ENCODE measurements at regions not wholly inside any gene's neighbourhood (a gene's known extent, or its start where the extent isn't known, plus 50 kb on each side); places are given as distances from the start of the nearest gene placed in this dataset.
"Not testable (repeated sequence)": the region's sequence is repeated elsewhere in the genome, so short reads cannot be mapped to it uniquely, and the experiment has no call there.

DNA sequence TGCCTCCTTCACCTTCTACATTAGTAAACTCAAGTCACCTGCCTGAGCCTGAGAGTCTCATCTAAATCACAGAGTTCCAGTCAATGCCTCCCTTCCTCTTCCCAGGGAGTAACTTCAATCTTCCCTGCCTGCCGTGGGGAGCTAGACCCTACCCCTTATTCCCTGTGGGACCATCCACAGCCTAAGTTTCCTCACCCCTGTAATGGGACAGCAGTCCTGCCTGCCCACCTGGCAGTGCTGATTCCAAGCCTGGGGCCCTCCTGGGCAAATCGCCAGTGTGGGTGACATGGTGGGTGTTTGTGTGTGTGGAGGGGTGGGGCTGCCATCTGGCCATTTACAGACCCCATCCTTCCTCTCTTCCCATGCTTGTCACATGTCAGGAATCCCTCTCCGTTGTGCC is 258.6 kb downstream of the ANKRD30B start:
- not testable (repeated sequence) for H2AFZ ChIP-seq (ENCODE audit: low read length, unreplicated experiment); H3K27me3 ChIP-seq (ENCODE audit: insufficient read depth, low read length); H3K27ac ChIP-seq (ENCODE audit: low read depth, low read length)

DNA sequence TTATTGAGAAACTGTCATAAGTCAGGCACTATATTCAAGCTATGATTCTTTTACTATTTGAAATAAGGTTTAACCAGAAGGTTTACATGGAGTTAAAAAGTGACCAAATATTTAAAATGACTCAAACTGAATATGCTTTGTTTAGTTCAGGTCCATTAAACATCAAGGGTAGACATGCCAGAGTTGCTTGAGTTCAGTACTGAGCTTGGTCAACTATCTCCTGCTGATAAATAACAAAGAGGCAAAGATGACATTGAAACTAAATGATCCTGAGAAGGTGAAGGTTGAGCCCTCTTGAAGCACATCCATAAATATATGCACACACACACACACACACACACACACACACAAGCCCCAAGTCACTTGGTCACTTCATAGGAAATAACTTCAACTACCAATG is 278.1 kb downstream of the ANKRD30B start:
- H3K27ac ChIP-seq (ENCODE audit: low read depth, low read length); H3K27me3 ChIP-seq (ENCODE audit: insufficient read depth, low read length); H3K4me1 ChIP-seq (ENCODE audit: control insufficient read depth, insufficient read depth, low read length, unreplicated experiment); H3K4me3 ChIP-seq (ENCODE audit: low read depth, low read length); H3K79me2 ChIP-seq (ENCODE audit: control insufficient read depth, insufficient read depth, low read length, unreplicated experiment); H3K36me3 ChIP-seq (ENCODE audit: insufficient read depth, low read length); H2AFZ ChIP-seq (ENCODE audit: low read length, unreplicated experiment): not testable (repeated sequence)

More for the DNA sequence above, 258.6 kb downstream of the ANKRD30B start:
- H3K4me3 ChIP-seq (ENCODE audit: low read depth, low read length); H3K79me2 ChIP-seq (ENCODE audit: control insufficient read depth, insufficient read depth, low read length, unreplicated experiment); H3K36me3 ChIP-seq (ENCODE audit: insufficient read depth, low read length); H3K4me1 ChIP-seq (ENCODE audit: control insufficient read depth, insufficient read depth, low read length, unreplicated experiment): not testable (repeated sequence)

- not testable (repeated sequence) for H3K4me1 ChIP-seq (ENCODE audit: control insufficient read depth, insufficient read depth, low read length, unreplicated experiment); H3K27me3 ChIP-seq (ENCODE audit: insufficient read depth, low read length); H3K27ac ChIP-seq (ENCODE audit: low read depth, low read length); H3K79me2 ChIP-seq (ENCODE audit: control insufficient read depth, insufficient read depth, low read length, unreplicated experiment); H3K4me3 ChIP-seq (ENCODE audit: low read depth, low read length); H3K36me3 ChIP-seq (ENCODE audit: insufficient read depth, low read length); H2AFZ ChIP-seq (ENCODE audit: low read length, unreplicated experiment)
Measured at GRCh38 chr18:15028037-15028436, 280.1 kb downstream of the ANKRD30B start.

GRCh38 chr18:15060279-15060880 is 312.4 kb downstream of the ANKRD30B start:
- not testable (repeated sequence) for H3K4me1 ChIP-seq (ENCODE audit: control insufficient read depth, insufficient read depth, low read length, unreplicated experiment); H3K27ac ChIP-seq (ENCODE audit: low read depth, low read length); H3K36me3 ChIP-seq (ENCODE audit: insufficient read depth, low read length); H3K79me2 ChIP-seq (ENCODE audit: control insufficient read depth, insufficient read depth, low read length, unreplicated experiment); H3K4me3 ChIP-seq (ENCODE audit: low read depth, low read length); H3K27me3 ChIP-seq (ENCODE audit: insufficient read depth, low read length); H2AFZ ChIP-seq (ENCODE audit: low read length, unreplicated experiment)

- not testable (repeated sequence) for H3K79me2 ChIP-seq (ENCODE audit: control insufficient read depth, insufficient read depth, low read length, unreplicated experiment); H3K27me3 ChIP-seq (ENCODE audit: insufficient read depth, low read length); H3K36me3 ChIP-seq (ENCODE audit: insufficient read depth, low read length); H3K4me3 ChIP-seq (ENCODE audit: low read depth, low read length); H2AFZ ChIP-seq (ENCODE audit: low read length, unreplicated experiment); H3K4me1 ChIP-seq (ENCODE audit: control insufficient read depth, insufficient read depth, low read length, unreplicated experiment); H3K27ac ChIP-seq (ENCODE audit: low read depth, low read length)
Measured at GRCh38 chr18:15061289-15061896, 313.4 kb downstream of the ANKRD30B start.

- not testable (repeated sequence) for H3K27me3 ChIP-seq (ENCODE audit: insufficient read depth, low read length); H3K36me3 ChIP-seq (ENCODE audit: insufficient read depth, low read length); H3K79me2 ChIP-seq (ENCODE audit: control insufficient read depth, insufficient read depth, low read length, unreplicated experiment); H3K27ac ChIP-seq (ENCODE audit: low read depth, low read length); H3K4me1 ChIP-seq (ENCODE audit: control insufficient read depth, insufficient read depth, low read length, unreplicated experiment); H3K4me3 ChIP-seq (ENCODE audit: low read depth, low read length); H2AFZ ChIP-seq (ENCODE audit: low read length, unreplicated experiment)
Measured at GRCh38 chr18:15066434-15066833, 318.5 kb downstream of the ANKRD30B start.

- H3K4me1 ChIP-seq (ENCODE audit: control insufficient read depth, insufficient read depth, low read length, unreplicated experiment); H3K27ac ChIP-seq (ENCODE audit: low read depth, low read length); H3K36me3 ChIP-seq (ENCODE audit: insufficient read depth, low read length); H3K27me3 ChIP-seq (ENCODE audit: insufficient read depth, low read length); H3K79me2 ChIP-seq (ENCODE audit: control insufficient read depth, insufficient read depth, low read length, unreplicated experiment); H3K4me3 ChIP-seq (ENCODE audit: low read depth, low read length); H2AFZ ChIP-seq (ENCODE audit: low read length, unreplicated experiment): not testable (repeated sequence)
Measured at GRCh38 chr18:15071311-15071710, 323.3 kb downstream of the ANKRD30B start.
